RWPE1 (cell line): ENCODE measurements at regions not wholly inside any gene's neighbourhood (a gene's known extent, or its start where the extent isn't known, plus 50 kb on each side); places are given as distances from the start of the nearest gene placed in this dataset.

ENCODE experiments used
- CTCF ChIA-PET: fragments of 350-600 bp; sonication (Branson Sonifier 250); formaldehyde crosslinking; extraction: SDS; loops from one replicate; lab custom pipeline; 2021; lab: Yijun Ruan, JAX
- POLR2A ChIA-PET: fragments of 400-600 bp; formaldehyde crosslinking; extraction: SDS; loops from one replicate; lab custom pipeline; 2020; ENCODE audit warnings: antibody characterized with exemption; ENCODE audit not compliant: low non-redundant PET; lab: Yijun Ruan, JAX
- DNase-seq: peaks from one replicate; pipeline ENCODE4 v3.0.0; 2012; ENCODE audit warnings: low spot score
- H3K27ac ChIP-seq: fragments of 450-650 bp; 2 replicates; pipeline ENCODE4 v1.5.1; 2017
- CTCF ChIP-seq: fragments of 450-650 bp; conservative IDR thresholded peaks from 2 replicates; pipeline ENCODE4 v1.5.1; 2017; ENCODE audit warnings: low read depth, mild to moderate bottlenecking

GRCh38 chr9:23945897-23946296, 119.9 kb upstream of the ELAVL2 start:
- no peak for DNase-seq
- TF ChIP-seq CTCF, result no peak
- CTCF ChIA-PET, result no interaction called here
- POLR2A ChIA-PET, result no interaction called here
- no peak overlapping the region for H3K27ac ChIP-seq

- ChIA-PET POLR2A (no interaction called here), CTCF (no interaction called here)
- H3K27ac ChIP-seq, result no peak overlapping the region
- TF ChIP-seq CTCF, result no peak
- peak; percentile 7 for DNase-seq
Measured at GRCh38 chr9:23941051-23941450, 115.0 kb upstream of the ELAVL2 start.

DNA sequence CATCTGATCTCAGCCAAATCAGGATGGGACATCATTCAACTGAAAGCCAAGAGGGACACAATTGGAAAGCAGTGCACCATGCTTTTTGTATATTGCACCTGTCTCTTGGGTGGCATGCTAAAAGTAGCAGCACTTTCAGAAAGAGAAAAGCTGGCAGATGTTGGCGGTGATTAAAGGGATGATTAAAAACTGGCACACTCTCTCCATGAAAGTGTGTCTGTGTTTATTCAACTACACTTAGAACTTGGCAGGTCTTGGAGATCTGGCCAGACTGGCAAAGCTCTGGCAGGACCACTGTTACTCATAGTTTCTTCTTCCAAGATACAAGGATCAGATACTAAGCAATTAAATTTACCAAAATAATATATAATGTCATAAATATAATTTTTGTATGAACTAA, 112.9 kb upstream of the ELAVL2 start:
- DNase-seq, result no peak
- no peak for TF ChIP-seq CTCF
- POLR2A ChIA-PET, result no interaction called here
- CTCF ChIA-PET, result no interaction called here
- H3K27ac ChIP-seq, result no peak overlapping the region

DNA sequence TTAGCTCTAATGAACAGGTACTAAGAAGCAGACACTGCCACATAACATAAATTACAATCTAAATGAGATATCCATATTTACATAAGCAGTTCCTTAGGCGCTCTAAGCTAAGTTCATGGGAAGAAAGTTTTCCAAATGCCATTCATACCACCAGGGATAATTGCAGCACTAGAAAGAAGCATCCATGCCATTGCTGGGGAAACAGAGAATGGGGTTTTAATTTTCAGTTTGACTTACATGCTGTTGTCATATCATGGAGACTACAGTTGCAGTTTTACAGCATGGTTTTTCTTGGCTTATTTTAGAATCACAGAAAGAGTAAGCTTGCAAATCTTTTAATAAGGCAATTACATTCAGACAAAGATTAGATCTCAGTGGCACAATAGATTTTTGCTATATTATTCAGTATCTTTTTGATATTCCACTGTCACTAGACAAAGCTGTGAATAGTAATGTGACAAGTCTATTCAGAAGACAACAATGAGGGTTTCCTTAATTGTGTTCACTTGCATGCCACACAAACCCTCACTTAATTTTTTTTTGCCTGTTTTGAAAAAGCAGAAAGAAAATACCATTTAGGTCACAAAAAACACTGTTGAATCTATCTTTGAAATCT, 108.4 kb upstream of the ELAVL2 start:
- ChIA-PET CTCF (no interaction called here), POLR2A (no interaction called here)
- TF ChIP-seq CTCF, result no peak
- no peak overlapping the region for H3K27ac ChIP-seq
- no peak for DNase-seq

DNA sequence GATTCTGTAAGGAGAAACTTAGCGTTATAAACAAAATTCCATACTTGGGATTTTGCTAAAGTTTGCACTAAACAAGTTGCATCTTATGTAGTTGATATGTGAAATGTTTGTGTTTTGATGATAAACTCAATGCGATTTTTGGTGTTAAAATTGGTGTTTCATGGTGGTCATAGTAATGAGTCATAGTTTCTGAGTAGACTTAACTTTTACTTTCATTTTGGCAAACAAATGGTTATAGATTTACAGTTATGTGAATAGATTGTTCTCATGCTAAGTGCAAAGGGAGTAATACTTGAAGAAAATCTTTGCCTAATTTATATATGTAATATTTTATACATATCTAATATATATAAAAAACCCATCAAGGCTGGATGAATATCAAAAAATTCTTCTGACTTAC, 107.3 kb upstream of the ELAVL2 start:
- CTCF ChIA-PET, result no interaction called here
- DNase-seq, result no peak
- H3K27ac ChIP-seq, result no peak overlapping the region
- POLR2A ChIA-PET, result no interaction called here
- TF ChIP-seq CTCF, result no peak

GRCh38 chr9:23926368-23926767, 100.3 kb upstream of the ELAVL2 start:
- no peak overlapping the region for H3K27ac ChIP-seq
- POLR2A ChIA-PET, result interaction anchor here (0.5 kb wide), 1 partner anchor 393 kb away, joined by 3 read pairs; no protein-coding TSS in a partner anchor
- CTCF ChIA-PET, result interaction anchor here (0.8 to 1.0 kb wide), 3 partner anchors 139 to 933 kb away, joined by 3 to 4 read pairs (median 3); no protein-coding TSS in a partner anchor
- TF ChIP-seq CTCF, result no peak
- DNase-seq, result no peak
